ENCODE measurements at regions not wholly inside any gene's neighbourhood (a gene's known extent, or its start where the extent isn't known, plus 50 kb on each side); places are given as distances from the start of the nearest gene placed in this dataset.

GRCh38 chr14:101616202-101616601 is 54.9 kb downstream of the DIO3 start:
- H4K20me1 ChIP-seq (ENCODE audit: insufficient read depth) = no peaks in the 10 kb centered on the region
- no peak overlapping the region for H3K9ac ChIP-seq
- H3K27me3 ChIP-seq (ENCODE audit: insufficient read depth, low read depth) = no peaks in the 10 kb centered on the region
- no peak overlapping the region for H2AFZ ChIP-seq (ENCODE audit: low read depth)
- H3K4me2 ChIP-seq = no peak overlapping the region
- no peaks in the 10 kb centered on the region for H3K4me1 ChIP-seq (ENCODE audit: low read depth, poor library complexity, severe bottlenecking)
- no peaks in the 10 kb centered on the region for H3K79me2 ChIP-seq (ENCODE audit: insufficient read depth, low read depth)
- no peak for TF ChIP-seq CTCF (conservative IDR thresholded peaks at IDR 0.05; ENCODE audit: low read depth, low read length)
- H3K27ac ChIP-seq = no peak overlapping the region
- no peaks in the 10 kb centered on the region for H3K36me3 ChIP-seq (ENCODE audit: insufficient read depth)
- no peak overlapping the region for H3K4me3 ChIP-seq (IDR thresholded peaks at IDR 0.05; ENCODE audit: insufficient read depth, low read depth, low read length)

DNA sequence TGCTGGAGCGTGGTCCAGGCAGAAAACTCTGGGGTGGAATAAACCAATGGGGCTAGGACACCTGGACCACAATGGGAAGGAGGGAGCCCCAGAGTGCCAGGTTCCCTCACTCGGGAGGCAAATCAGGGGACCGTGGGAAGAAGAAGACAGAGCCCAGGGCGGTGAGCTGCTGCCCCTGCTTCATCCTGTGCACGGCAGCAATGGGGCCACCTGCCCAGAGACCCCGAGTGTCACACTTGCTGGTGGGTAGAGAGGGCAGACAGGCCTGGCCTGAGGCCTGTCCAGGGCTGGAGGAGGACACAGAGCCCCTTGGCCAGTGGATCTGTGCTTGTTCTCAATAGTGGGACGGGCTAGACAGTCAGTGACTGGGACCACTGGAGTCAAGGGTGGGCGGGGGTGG is 58.2 kb downstream of the DIO3 start:
- Histone ChIP-seq H3K4me2 (no peak overlapping the region), H3K4me1 (ENCODE audit: low read depth, poor library complexity, severe bottlenecking) (no peaks in the 10 kb centered on the region), H3K27ac (no peak overlapping the region), H3K79me2 (ENCODE audit: insufficient read depth, low read depth) (no peaks in the 10 kb centered on the region), H3K4me3 (IDR thresholded peaks at IDR 0.05; ENCODE audit: insufficient read depth, low read depth, low read length) (no peak overlapping the region), H2AFZ (ENCODE audit: low read depth) (no peak overlapping the region), H3K9ac (no peak overlapping the region), H3K36me3 (ENCODE audit: insufficient read depth) (no peaks in the 10 kb centered on the region), H4K20me1 (ENCODE audit: insufficient read depth) (no peaks in the 10 kb centered on the region), H3K27me3 (ENCODE audit: insufficient read depth, low read depth) (peaks cover under 1% of the 10 kb centered on the region; the same call in 1 of the 2 replicates)
- TF ChIP-seq CTCF (conservative IDR thresholded peaks at IDR 0.05; ENCODE audit: low read depth, low read length) = no peak

DNA sequence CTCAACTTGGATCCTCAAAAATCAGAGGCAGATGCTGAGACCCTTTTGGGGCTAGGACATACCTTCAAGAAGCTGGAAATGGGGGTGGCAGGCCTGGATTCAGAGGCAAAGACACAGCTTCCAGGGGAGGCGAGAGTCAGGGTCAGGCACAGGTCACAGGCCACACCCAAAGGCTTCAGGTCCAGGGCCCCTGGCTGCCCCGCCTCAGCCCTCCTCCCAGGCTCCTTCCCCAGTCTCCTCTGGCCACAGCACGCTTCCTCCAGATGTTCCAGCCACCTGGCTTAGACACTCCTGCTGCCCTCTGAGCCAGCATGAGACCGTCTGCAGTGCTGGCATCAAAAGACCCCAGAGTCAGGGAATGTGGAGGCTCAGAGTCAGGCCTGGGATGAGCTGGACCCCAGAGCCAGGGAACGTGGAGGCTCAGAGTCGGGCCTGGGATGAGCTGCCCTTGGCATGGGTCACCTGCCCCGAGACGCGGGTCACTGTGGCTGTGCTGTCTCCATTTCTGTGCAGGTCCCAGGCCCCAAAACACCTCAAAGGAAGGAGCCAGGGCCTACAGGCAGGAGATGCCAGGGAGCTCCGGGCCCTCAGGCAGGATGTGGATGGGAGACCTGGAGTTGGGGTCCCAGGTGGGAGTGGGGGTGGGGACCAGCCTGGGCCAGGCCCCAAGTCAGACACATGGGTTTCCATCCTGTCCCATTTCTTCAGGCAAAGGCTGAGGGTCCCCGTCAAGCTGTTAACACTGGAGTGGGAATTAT is 58.9 kb downstream of the DIO3 start:
- peaks cover 2% of the 10 kb centered on the region; the same call in 1 of the 2 replicates for H3K27me3 ChIP-seq (ENCODE audit: insufficient read depth, low read depth)
- H3K4me3 ChIP-seq (IDR thresholded peaks at IDR 0.05; ENCODE audit: insufficient read depth, low read depth, low read length) = no peak overlapping the region
- no peaks in the 10 kb centered on the region for H3K4me1 ChIP-seq (ENCODE audit: low read depth, poor library complexity, severe bottlenecking)
- no peak overlapping the region for H3K27ac ChIP-seq
- H3K79me2 ChIP-seq (ENCODE audit: insufficient read depth, low read depth) = no peaks in the 10 kb centered on the region
- no peak overlapping the region for H3K4me2 ChIP-seq
- no peaks in the 10 kb centered on the region for H3K36me3 ChIP-seq (ENCODE audit: insufficient read depth)
- H2AFZ ChIP-seq (ENCODE audit: low read depth) = no peak overlapping the region
- no peak overlapping the region for H3K9ac ChIP-seq
- no peak for TF ChIP-seq CTCF (conservative IDR thresholded peaks at IDR 0.05; ENCODE audit: low read depth, low read length)
- H4K20me1 ChIP-seq (ENCODE audit: insufficient read depth) = no peaks in the 10 kb centered on the region

DNA sequence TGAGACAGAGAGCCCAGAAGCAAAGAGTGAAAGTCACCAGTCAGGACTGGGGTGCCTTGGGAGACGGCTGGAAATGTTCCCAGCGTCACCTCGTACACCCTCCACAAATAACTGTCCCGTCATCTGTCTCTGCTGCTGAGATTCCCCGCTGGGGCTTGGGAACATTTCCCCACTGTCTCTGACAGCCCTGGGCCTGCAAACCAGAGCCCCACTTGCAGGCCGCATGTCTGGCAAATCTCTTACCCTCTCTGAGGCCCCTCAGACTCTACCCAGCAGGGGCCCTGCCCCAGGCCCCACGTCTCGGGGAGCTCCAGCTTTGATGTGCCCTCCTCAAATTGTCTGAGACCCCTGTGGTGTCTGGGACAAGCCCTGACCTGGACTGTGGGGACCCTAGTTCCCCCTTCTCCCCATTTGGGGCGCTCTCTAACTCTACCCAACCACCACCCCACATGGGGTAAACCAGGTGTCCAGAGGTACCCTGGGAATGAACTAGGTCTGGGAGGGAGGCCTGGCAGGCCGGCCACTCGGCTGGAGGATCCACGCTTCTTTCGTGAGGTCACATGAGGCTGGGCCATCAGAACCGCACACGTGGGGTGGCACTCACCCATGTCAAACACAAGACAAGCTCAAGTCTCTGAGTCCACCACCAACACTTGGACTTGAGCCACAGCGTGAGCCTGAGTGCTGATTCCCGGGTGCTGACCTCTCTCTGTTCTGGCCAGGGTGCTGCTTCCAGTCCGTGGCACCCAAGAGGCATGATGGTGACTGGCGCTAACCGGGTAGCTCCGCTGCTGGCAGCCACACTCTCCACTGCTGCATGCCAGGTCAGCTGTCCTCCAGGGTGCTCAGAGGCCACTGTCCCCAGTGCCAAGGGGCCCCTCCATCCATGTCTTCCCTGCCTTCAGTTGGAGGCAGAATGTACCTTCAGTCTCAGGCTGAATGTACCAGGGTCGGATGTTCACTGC is 59.8 kb downstream of the DIO3 start:
- Histone ChIP-seq H4K20me1 (ENCODE audit: insufficient read depth) (no peaks in the 10 kb centered on the region), H3K36me3 (ENCODE audit: insufficient read depth) (no peaks in the 10 kb centered on the region), H2AFZ (ENCODE audit: low read depth) (no peak overlapping the region), H3K27me3 (ENCODE audit: insufficient read depth, low read depth) (peaks cover 2% of the 10 kb centered on the region; the same call in 1 of the 2 replicates), H3K4me1 (ENCODE audit: low read depth, poor library complexity, severe bottlenecking) (no peaks in the 10 kb centered on the region), H3K79me2 (ENCODE audit: insufficient read depth, low read depth) (no peaks in the 10 kb centered on the region), H3K27ac (no peak overlapping the region), H3K9ac (no peak overlapping the region), H3K4me2 (no peak overlapping the region), H3K4me3 (IDR thresholded peaks at IDR 0.05; ENCODE audit: insufficient read depth, low read depth, low read length) (no peak overlapping the region)
- TF ChIP-seq CTCF (conservative IDR thresholded peaks at IDR 0.05; ENCODE audit: low read depth, low read length) = no peak
